HEK293T (cell line): ENCODE measurements at regions not wholly inside any gene's neighbourhood (a gene's known extent, or its start where the extent isn't known, plus 50 kb on each side); places are given as distances from the start of the nearest gene placed in this dataset.
A peak's percentile ranks its signal among the peaks of the same experiment; 100 is the strongest.

Experiments
- CTCF ChIA-PET: fragments of 350-600 bp; formaldehyde crosslinking; extraction: SDS; loops from one replicate; lab custom pipeline; 2021; ENCODE audit warnings: antibody characterized with exemption, inconsistent platforms; lab: Yijun Ruan, JAX
- POLR2A ChIA-PET: fragments of 350-600 bp; formaldehyde crosslinking; extraction: SDS; loops from one replicate; lab custom pipeline; 2020; ENCODE audit warnings: antibody characterized with exemption, inconsistent platforms; lab: Yijun Ruan, JAX
- DNase-seq: peaks from one replicate; pipeline ENCODE4 v3.0.0; 2012; ENCODE audit warnings: mixed read lengths; ENCODE audit errors: extremely low spot score
- ARNT ChIP-seq: fragments of 450-650 bp; IDR thresholded peaks from 2 replicates; pipeline ENCODE4 v1.6.1; 2017; ENCODE audit warnings: mild to moderate bottlenecking
- BHLHE40 ChIP-seq: fragments of 450-650 bp; IDR thresholded peaks from 2 replicates; pipeline ENCODE4 v1.6.1; 2016; ENCODE audit warnings: mild to moderate bottlenecking, moderate library complexity, borderline replicate concordance
- CTBP1 ChIP-seq: fragments of 450-650 bp; IDR thresholded peaks from 2 replicates; pipeline ENCODE4 v1.6.1; 2016; ENCODE audit warnings: borderline replicate concordance
- ELF4 ChIP-seq: fragments of 450-650 bp; IDR thresholded peaks from 2 replicates; pipeline ENCODE4 v1.6.1; 2017; ENCODE audit warnings: antibody characterized with exemption
- FOXA1 ChIP-seq: fragments of 450-650 bp; IDR thresholded peaks from 2 replicates; pipeline ENCODE4 v1.6.1; 2016; ENCODE audit warnings: mild to moderate bottlenecking
- FOXK2 ChIP-seq: fragments of 450-650 bp; IDR thresholded peaks from 2 replicates; pipeline ENCODE4 v1.6.1; 2016; ENCODE audit warnings: mild to moderate bottlenecking
- FOXM1 ChIP-seq: fragments of 450-650 bp; IDR thresholded peaks from 2 replicates; pipeline ENCODE4 v1.6.1; 2017; ENCODE audit warnings: mild to moderate bottlenecking, borderline replicate concordance
- HDGF ChIP-seq: fragments of 450-650 bp; IDR thresholded peaks from 2 replicates; pipeline ENCODE4 v1.6.1; 2017; ENCODE audit warnings: antibody characterized with exemption, borderline replicate concordance
- L3MBTL2 ChIP-seq: fragments of 450-650 bp; conservative IDR thresholded peaks from 2 replicates; pipeline ENCODE4 v1.6.1; 2016; ENCODE audit warnings: mild to moderate bottlenecking
- LEF1 ChIP-seq: fragments of 450-650 bp; IDR thresholded peaks from 2 replicates; pipeline ENCODE4 v1.6.1; 2017; ENCODE audit warnings: mild to moderate bottlenecking, borderline replicate concordance
- NFRKB ChIP-seq: fragments of 450-650 bp; IDR thresholded peaks from 2 replicates; pipeline ENCODE4 v1.6.1; 2016; ENCODE audit warnings: mild to moderate bottlenecking, moderate library complexity
- PKNOX1 ChIP-seq: fragments of 450-650 bp; IDR thresholded peaks from 2 replicates; pipeline ENCODE4 v1.6.1; 2016
- SP1 ChIP-seq: fragments of 450-650 bp; IDR thresholded peaks from 2 replicates; pipeline ENCODE4 v1.6.1; 2017
- SUZ12 ChIP-seq: fragments of 450-650 bp; IDR thresholded peaks from 2 replicates; pipeline ENCODE4 v1.6.1; 2016; ENCODE audit warnings: mild to moderate bottlenecking
- TARDBP ChIP-seq: fragments of 450-650 bp; IDR thresholded peaks from 2 replicates; pipeline ENCODE4 v1.6.1; 2016
- ZNF384 ChIP-seq: fragments of 450-650 bp; IDR thresholded peaks from 2 replicates; pipeline ENCODE4 v1.6.1; 2016

- TF ChIP-seq CTBP1, result no peak
- POLR2A ChIA-PET, result no interaction called here
- peak; percentile 13 for DNase-seq
- CTCF ChIA-PET, result no interaction called here
Measured at GRCh38 chr9:7266911-7267595, 509.3 kb downstream of the KDM4C start.

- POLR2A ChIA-PET, result no interaction called here
- DNase-seq, result no peak
Measured at GRCh38 chr9:7265181-7265580, 507.4 kb downstream of the KDM4C start.

GRCh38 chr9:7259544-7260241, 501.9 kb downstream of the KDM4C start:
- no peak for DNase-seq
- TF ChIP-seq PKNOX1 (no peak), LEF1 (no peak), BHLHE40 (no peak), ZNF384 (no peak), L3MBTL2 (no peak), ELF4 (no peak), SUZ12 (no peak), HDGF (no peak), FOXK2 (no peak), TARDBP (no peak), FOXA1 (no peak)
- POLR2A ChIA-PET, result no interaction called here
- CTCF ChIA-PET, result interaction anchor here (0.6 kb wide), 1 partner anchor 139 kb away, joined by 3 read pairs; no protein-coding TSS in a partner anchor

More at GRCh38 chr9:7265181-7265580, 507.4 kb downstream of the KDM4C start:
- TF ChIP-seq SP1 (no peak), ELF4 (no peak)
- CTCF ChIA-PET, result no interaction called here

- CTCF ChIA-PET, result no interaction called here
- POLR2A ChIA-PET, result no interaction called here
- DNase-seq, result no peak
- TF ChIP-seq FOXA1 (no peak), ARNT (no peak), BHLHE40 (no peak), LEF1 (no peak), NFRKB (no peak), FOXM1 (no peak), FOXK2 (no peak), ELF4 (no peak), TARDBP (no peak), SUZ12 (no peak), HDGF (no peak), CTBP1 (no peak), PKNOX1 (no peak), ZNF384 (no peak), SP1 (no peak), L3MBTL2 (no peak)
Measured at GRCh38 chr9:7258688-7259396, 501.1 kb downstream of the KDM4C start.

GRCh38 chr9:7246917-7247522, 489.2 kb downstream of the KDM4C start:
- ChIA-PET POLR2A (no interaction called here), CTCF (no interaction called here)
- no peak for TF ChIP-seq LEF1
- no peak for TF ChIP-seq SUZ12
- TF ChIP-seq TARDBP, result no peak
- no peak for DNase-seq

GRCh38 chr9:7245976-7246580, 488.3 kb downstream of the KDM4C start:
- TF ChIP-seq TARDBP (no peak), CTBP1 (no peak), FOXM1 (no peak), FOXK2 (no peak), PKNOX1 (no peak), ZNF384 (no peak), BHLHE40 (no peak), ELF4 (no peak), ARNT (no peak)
- CTCF ChIA-PET, result no interaction called here
- no peak for DNase-seq
- POLR2A ChIA-PET, result no interaction called here
